Trophoblast cell (in vitro differentiated cells and primary cell): ENCODE measurements at regions not wholly inside any gene's neighbourhood (a gene's known extent, or its start where the extent isn't known, plus 50 kb on each side); places are given as distances from the start of the nearest gene placed in this dataset.

Source experiments
- DNase-seq, 2 donors: peaks; one replicate each; pipeline ENCODE4 v3.0.0-alpha.2; 2016
- H2AFZ ChIP-seq: 2 replicates; pipeline ENCODE4 v1.6.1; 2013; ENCODE audit warnings: low read length, moderate library complexity, mild to moderate bottlenecking; ENCODE audit not compliant: insufficient read depth, poor library complexity
- H2AK5ac ChIP-seq: 2 replicates; pipeline ENCODE4 v1.6.1; 2013; ENCODE audit warnings: mild to moderate bottlenecking, low read length
- H2BK120ac ChIP-seq: 2 replicates; pipeline ENCODE4 v1.6.1; 2013; ENCODE audit warnings: low read length, mild to moderate bottlenecking, moderate library complexity; ENCODE audit not compliant: insufficient read depth, poor library complexity
- H2BK12ac ChIP-seq: 2 replicates; pipeline ENCODE4 v1.6.1; 2013; ENCODE audit warnings: mild to moderate bottlenecking, low read length, moderate library complexity
- H2BK5ac ChIP-seq: 2 replicates; pipeline ENCODE4 v1.6.1; 2013; ENCODE audit warnings: low read length, low read depth, moderate library complexity, mild to moderate bottlenecking; ENCODE audit not compliant: poor library complexity
- H3K14ac ChIP-seq: 2 replicates; pipeline ENCODE4 v1.6.1; 2013; ENCODE audit warnings: mild to moderate bottlenecking, low read length
- H3K18ac ChIP-seq: 2 replicates; pipeline ENCODE4 v1.6.1; 2013; ENCODE audit warnings: mild to moderate bottlenecking, low read length
- H3K23ac ChIP-seq: 2 replicates; pipeline ENCODE4 v1.6.1; 2013; ENCODE audit warnings: low read length
- H3K27ac ChIP-seq: 2 replicates; pipeline ENCODE4 v1.5.1; 2013; ENCODE audit warnings: low read depth, mild to moderate bottlenecking, inconsistent platforms, low read length, moderate library complexity
- H3K27me3 ChIP-seq: 2 replicates; pipeline ENCODE4 v1.6.1; 2013; ENCODE audit warnings: inconsistent platforms, mild to moderate bottlenecking, low read length, moderate library complexity; ENCODE audit not compliant: insufficient read depth
- H3K36me3 ChIP-seq, 2 experiments: 1 replicate in 1 of 2; 2 replicates in 1 of 2; pipeline ENCODE4 v1.6.1; 2013; ENCODE audit warnings: low read length in 2 of 2, mild to moderate bottlenecking in 2 of 2, moderate library complexity in 1 of 2; ENCODE audit not compliant: insufficient read depth in 2 of 2, control insufficient read depth in 1 of 2
- H3K4ac ChIP-seq: 2 replicates; pipeline ENCODE4 v1.6.1; 2013; ENCODE audit warnings: low read depth, mild to moderate bottlenecking, low read length, moderate library complexity
- H3K4me1 ChIP-seq, 2 experiments: 1 replicate in 1 of 2; 2 replicates in 1 of 2; pipeline ENCODE4 v1.6.1; 2013; ENCODE audit warnings: low read length in 2 of 2, mild to moderate bottlenecking in 2 of 2, moderate library complexity in 1 of 2; ENCODE audit not compliant: insufficient read depth in 2 of 2, control insufficient read depth in 1 of 2
- H3K4me2 ChIP-seq: 2 replicates; pipeline ENCODE4 v1.6.1; 2013; ENCODE audit warnings: inconsistent platforms, mild to moderate bottlenecking, low read length, moderate library complexity
- H3K4me3 ChIP-seq: 2 replicates; pipeline ENCODE4 v1.5.1; 2013; ENCODE audit warnings: mild to moderate bottlenecking, low read depth, low read length, inconsistent platforms
- H3K79me1 ChIP-seq: one replicate; pipeline ENCODE4 v1.6.1; 2013; ENCODE audit warnings: low read length
- H3K79me2 ChIP-seq: 2 replicates; pipeline ENCODE4 v1.6.1; 2013; ENCODE audit warnings: low read length, mild to moderate bottlenecking; ENCODE audit not compliant: control insufficient read depth, insufficient read depth, poor library complexity
- H3K9ac ChIP-seq: 2 replicates; pipeline ENCODE4 v1.6.1; 2013; ENCODE audit warnings: mild to moderate bottlenecking, low read length
- H3K9me3 ChIP-seq: 2 replicates; pipeline ENCODE4 v1.6.1; 2013; ENCODE audit warnings: low read depth, mild to moderate bottlenecking, control low read depth, inconsistent platforms, low read length; ENCODE audit not compliant: insufficient read depth
- H4K12ac ChIP-seq: 2 replicates; pipeline ENCODE4 v1.6.1; 2013; ENCODE audit warnings: low read depth, mild to moderate bottlenecking, low read length, moderate library complexity
- H4K8ac ChIP-seq: 2 replicates; pipeline ENCODE4 v1.6.1; 2013; ENCODE audit warnings: low read depth, mild to moderate bottlenecking, low read length, moderate library complexity
- H4K91ac ChIP-seq: one replicate; pipeline ENCODE4 v1.6.1; 2013; ENCODE audit warnings: low read depth, mild to moderate bottlenecking, low read length, moderate library complexity
- WGBS: extraction: QIAGEN DNeasy Blood & Tissue Kit; methylation state at CpG from one replicate; pipeline ENCODE4 v1.1.7; 2013; ENCODE audit warnings: missing lambda C conversion rate; ENCODE audit not compliant: insufficient read length, insufficient coverage; ENCODE audit errors: extremely low coverage; 5-methylcytosine and 5-hydroxymethylcytosine counted together

- no peak overlapping the region for H2BK12ac ChIP-seq
- H4K8ac ChIP-seq: no peak overlapping the region
- no peak overlapping the region for H3K9ac ChIP-seq
- H4K12ac ChIP-seq: no peak overlapping the region
- no peak overlapping the region for H2AFZ ChIP-seq
- no peaks in the 10 kb centered on the region for H3K4me1 ChIP-seq
- H3K79me2 ChIP-seq: no peaks in the 10 kb centered on the region
- no peak overlapping the region for H2BK5ac ChIP-seq
- no peak overlapping the region for H3K4me3 ChIP-seq
- no peak overlapping the region for H2AK5ac ChIP-seq
- H3K14ac ChIP-seq: no peak overlapping the region
- no peak overlapping the region for H2BK120ac ChIP-seq
- no CpG with 5 or more reads among the region's 5 CpGs for WGBS
- H3K23ac ChIP-seq: no peak overlapping the region
- H3K4ac ChIP-seq: no peak overlapping the region
- H3K9me3 ChIP-seq: no peaks in the 10 kb centered on the region
- DNase-seq: no peak
- H3K18ac ChIP-seq: no peak overlapping the region
- H3K27me3 ChIP-seq: no peaks in the 10 kb centered on the region
- H3K4me2 ChIP-seq: no peak overlapping the region
- H3K79me1 ChIP-seq: no peaks in the 10 kb centered on the region
- no peak overlapping the region for H4K91ac ChIP-seq
- no peak overlapping the region for H3K27ac ChIP-seq
- no peaks in the 10 kb centered on the region for H3K36me3 ChIP-seq
Measured at GRCh38 chr5:8081179-8081578, 212.2 kb downstream of the MTRR start.

- H4K91ac ChIP-seq: no peak overlapping the region
- no peaks in the 10 kb centered on the region for H3K79me2 ChIP-seq
- no peak overlapping the region for H2BK12ac ChIP-seq
- DNase-seq: no peak
- H3K36me3 ChIP-seq: no peaks in the 10 kb centered on the region
- no peak overlapping the region for H3K4ac ChIP-seq
- H3K27me3 ChIP-seq: no peaks in the 10 kb centered on the region
- H3K9ac ChIP-seq: no peak overlapping the region
- no peak overlapping the region for H4K8ac ChIP-seq
- H3K9me3 ChIP-seq: peaks cover 2% of the 10 kb centered on the region
- H3K18ac ChIP-seq: no peak overlapping the region
- no peaks in the 10 kb centered on the region for H3K79me1 ChIP-seq
- H3K14ac ChIP-seq: no peak overlapping the region
- H2BK120ac ChIP-seq: no peak overlapping the region
- H3K4me2 ChIP-seq: no peak overlapping the region
- no peaks in the 10 kb centered on the region for H3K4me1 ChIP-seq
- H3K23ac ChIP-seq: no peak overlapping the region
- H2BK5ac ChIP-seq: no peak overlapping the region
- H2AK5ac ChIP-seq: no peak overlapping the region
- no peak overlapping the region for H2AFZ ChIP-seq
- no peak overlapping the region for H3K27ac ChIP-seq
- H4K12ac ChIP-seq: no peak overlapping the region
- no peak overlapping the region for H3K4me3 ChIP-seq
- no CpG with 5 or more reads among the region's 2 CpGs for WGBS
Measured at GRCh38 chr5:8093669-8094068, 224.7 kb downstream of the MTRR start.

DNA sequence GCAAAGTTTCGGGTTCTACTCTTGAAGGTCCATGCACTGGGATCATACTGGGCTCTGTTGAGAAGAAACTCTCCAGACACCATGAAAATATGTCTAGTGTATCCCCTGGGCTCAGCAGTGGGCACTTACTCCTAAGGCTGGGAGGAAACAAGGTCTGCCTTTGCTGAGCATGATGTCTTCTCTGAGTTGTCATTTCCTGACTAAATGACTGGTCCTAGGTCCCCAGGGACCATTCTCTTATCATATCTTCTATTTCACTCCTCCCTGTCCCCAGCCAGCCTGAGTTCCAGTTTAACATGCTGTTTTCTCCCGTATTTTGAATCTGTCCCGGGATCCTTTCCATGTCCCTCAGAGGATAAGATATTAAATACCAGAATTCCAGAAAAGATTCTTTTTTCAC lies 225.4 kb downstream of the MTRR start:
- H4K91ac ChIP-seq: no peak overlapping the region
- no CpG with 5 or more reads among the region's 3 CpGs for WGBS
- no peak overlapping the region for H2BK120ac ChIP-seq
- H2AFZ ChIP-seq: no peak overlapping the region
- H2BK5ac ChIP-seq: no peak overlapping the region
- no peaks in the 10 kb centered on the region for H3K36me3 ChIP-seq
- no peak overlapping the region for H3K4me3 ChIP-seq
- no peak overlapping the region for H3K23ac ChIP-seq
- H3K9me3 ChIP-seq: peaks cover 2% of the 10 kb centered on the region
- no peak overlapping the region for H3K14ac ChIP-seq
- no peak overlapping the region for H3K9ac ChIP-seq
- no peaks in the 10 kb centered on the region for H3K79me1 ChIP-seq
- H4K8ac ChIP-seq: no peak overlapping the region
- no peak overlapping the region for H3K27ac ChIP-seq
- no peak overlapping the region for H3K18ac ChIP-seq
- H2BK12ac ChIP-seq: no peak overlapping the region
- H3K27me3 ChIP-seq: no peaks in the 10 kb centered on the region
- no peaks in the 10 kb centered on the region for H3K79me2 ChIP-seq
- H4K12ac ChIP-seq: no peak overlapping the region
- H3K4me1 ChIP-seq: no peaks in the 10 kb centered on the region
- H2AK5ac ChIP-seq: no peak overlapping the region
- no peak overlapping the region for H3K4ac ChIP-seq
- no peak overlapping the region for H3K4me2 ChIP-seq
- no peak for DNase-seq

GRCh38 chr5:8097146-8097545 lies 228.2 kb downstream of the MTRR start:
- no peak overlapping the region for H2BK5ac ChIP-seq
- no peak overlapping the region for H3K23ac ChIP-seq
- H3K18ac ChIP-seq: no peak overlapping the region
- H4K8ac ChIP-seq: no peak overlapping the region
- no peak overlapping the region for H2AFZ ChIP-seq
- no peak overlapping the region for H2BK12ac ChIP-seq
- no peaks in the 10 kb centered on the region for H3K9me3 ChIP-seq
- no peak for DNase-seq
- H3K27me3 ChIP-seq: no peaks in the 10 kb centered on the region
- no peak overlapping the region for H3K14ac ChIP-seq
- no peaks in the 10 kb centered on the region for H3K79me1 ChIP-seq
- H3K27ac ChIP-seq: no peak overlapping the region
- H3K4me2 ChIP-seq: no peak overlapping the region
- no peak overlapping the region for H3K4ac ChIP-seq
- H3K79me2 ChIP-seq: no peaks in the 10 kb centered on the region
- no peaks in the 10 kb centered on the region for H3K36me3 ChIP-seq
- no peak overlapping the region for H2AK5ac ChIP-seq
- H3K9ac ChIP-seq: no peak overlapping the region
- no CpG with 5 or more reads among the region's 3 CpGs for WGBS
- no peaks in the 10 kb centered on the region for H3K4me1 ChIP-seq
- no peak overlapping the region for H2BK120ac ChIP-seq
- no peak overlapping the region for H3K4me3 ChIP-seq
- H4K12ac ChIP-seq: no peak overlapping the region
- no peak overlapping the region for H4K91ac ChIP-seq
